Heart right ventricle (tissue), 16 donors: ENCODE measurements at regions not wholly inside any gene's neighbourhood (a gene's known extent, or its start where the extent isn't known, plus 50 kb on each side); places are given as distances from the start of the nearest gene placed in this dataset.
"Not testable (repeated sequence)": the region's sequence is repeated elsewhere in the genome, so short reads cannot be mapped to it uniquely, and the experiment has no call there.

Experiments used
- ATAC-seq, 8 donors: fragments of 200-7000 bp; cut with Tn5 transposase; one replicate each; pipeline ENCODE4 v1.9.1; 2020; ENCODE audit warnings: mild to moderate bottlenecking in 8 of 8, moderate library complexity in 8 of 8, moderate number of reproducible peaks in 1 of 8
- DNase-seq, 2 donors: peaks; one replicate each; pipeline ENCODE4 v3.0.0-alpha.2; 2020
- H3K27ac ChIP-seq, 10 donors: fragments of 200-600 bp; sonication (generic) in 2 of 10; one replicate each; pipeline versions ENCODE4 v1.5.0 to v1.8.0; 2020 to 2022; ENCODE audit warnings: mild to moderate bottlenecking in 3 of 10
- H3K27me3 ChIP-seq, 7 donors: fragments of 200-600 bp; one replicate each; pipeline ENCODE4 v1.8.0; 2021 to 2022; ENCODE audit warnings: mild to moderate bottlenecking in 2 of 7
- H3K36me3 ChIP-seq, 9 donors: fragments of 200-600 bp; sonication (generic) in 1 of 9; one replicate each; pipeline versions ENCODE4 v1.5.0 to v1.8.0; 2020 to 2022; ENCODE audit warnings: mild to moderate bottlenecking in 2 of 9
- H3K4me1 ChIP-seq, 9 donors: fragments of 200-600 bp; sonication (generic) in 1 of 9; one replicate each; pipeline versions ENCODE4 v1.5.0 to v1.8.0; 2020 to 2022; ENCODE audit warnings: mild to moderate bottlenecking in 4 of 9
- H3K4me3 ChIP-seq, 10 donors: fragments of 200-600 bp; sonication (generic) in 2 of 10; one replicate each; pipeline versions ENCODE4 v1.5.0 to v1.8.0; 2020 to 2022; ENCODE audit warnings: mild to moderate bottlenecking in 7 of 10, moderate library complexity in 2 of 10
- H3K9me3 ChIP-seq, 11 donors: fragments of 200-600 bp in 10 of 11; sonication (generic) in 2 of 11; one replicate each; pipeline versions ENCODE4 v1.5.0 to v1.8.0; 2013 to 2022; ENCODE audit warnings: mild to moderate bottlenecking in 2 of 11, control low read depth in 1 of 11, moderate library complexity in 1 of 11
- CTCF ChIP-seq, 9 donors: fragments of 200-600 bp; sonication (generic) in 2 of 9; IDR thresholded peaks; one replicate each; pipeline versions ENCODE4 v1.5.0 to v1.8.0; 2021 to 2022; ENCODE audit warnings: antibody characterized with exemption in 9 of 9, mild to moderate bottlenecking in 5 of 9, moderate library complexity in 1 of 9
- WGBS, 2 donors: extraction: QIAGEN DNeasy Blood & Tissue Kit; methylation state at CpG; one replicate each; pipeline ENCODE4 v1.1.7; 2013; ENCODE audit warnings: inconsistent platforms in 1 of 2; 5-methylcytosine and 5-hydroxymethylcytosine counted together
- intact Hi-C, 10 donors: fragments of 100-400 bp; cut with DNase I; formaldehyde crosslinking; loops; one replicate each; pipeline versions ENCODE4 v1.11.1 to v1.14.2; 2022
- donor health status: Arrhythmogenic right ventricular cardiomyopathy.
- donor health status: ischemic (EF 13 %, LVEDD 7.1; RV severe dilation, severe dysfunction).
- donor health status: healthy with polysubstance abuse.
- donor health status: DM: no; HTN: yes; CAD: no.
- donor health status: DM: no; HTN: no; CAD: no.
- donor health status: ischemic (EF 25% LVEDD 6.9; RV normal size, moderate dysfunction).
- donor health status: ischemic (EF 25% LVEDD 5.7; RV mildly dilated, moderate dysfunction).
- donor health status: healthy.
- donor health status: DM: yes; HTN: yes; CAD: no.
- donor health status: Ischemic cardiomyopathy.
- donor health status: ischemic (EF 35%, LVEDD 5.7; RV mildly dilated, moderate dysfunction).
- donor health status: nonischemic (EF 11% LVEDD 7.7; RV severe dilation, severe dysfunction).
- donor health status: DM: yes; HTN: yes; CAD: no.
- donor health status: PGD.
- donor health status: ischemic (EF 29% LVEDD 5.4; RV normal size, mild dysfunction).
- donor health status: nonischemic (EF 23%, LVEDD 6.1; RV moderate dilation, normal function).

DNA sequence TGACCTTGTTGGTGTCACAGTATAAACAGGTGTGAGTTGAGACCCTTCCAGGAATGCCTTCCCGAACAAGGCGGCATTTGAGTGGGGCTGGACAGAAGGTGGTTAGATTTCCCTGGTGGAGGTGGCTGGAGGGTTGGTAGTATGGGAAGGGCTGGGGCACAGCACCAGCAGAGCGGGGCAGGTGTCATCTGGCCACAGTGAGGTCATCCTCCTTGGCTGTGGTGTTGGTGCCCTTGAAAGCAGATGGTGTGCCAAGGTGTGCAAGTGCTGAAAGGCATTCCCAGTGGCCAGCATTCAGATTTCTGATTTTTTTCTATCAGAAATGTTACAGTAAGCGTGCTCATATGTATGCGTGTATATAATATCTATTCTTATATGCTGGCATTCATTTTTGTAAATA is 126.6 kb downstream of the LAT start:
- 91 to 96% methylated on average over 5 of the region's 5 CpGs for WGBS, 2 donors
- Histone ChIP-seq H3K4me3 (no peak overlapping the region), H3K27ac (no peak overlapping the region), H3K36me3 (peaks cover 0 to 47% (median 0%) of the 10 kb centered on the region in 9 donors), H3K27me3 (no peaks in the 10 kb centered on the region), H3K9me3 (no peaks in the 10 kb centered on the region), H3K4me1 (peaks cover 0 to 28% (median 13%) of the 10 kb centered on the region in 9 donors)
- no peak for DNase-seq
- intact Hi-C loops: loop anchor here in 4 of 10 donors (10.0 kb wide), 3 partner anchors 63 to 203 kb away; no protein-coding TSS in a partner anchor
- no peak for TF ChIP-seq CTCF (IDR thresholded peaks at IDR 0.05)
- peak in 4 of 8 donors; percentile 32 to 54 (median 42) for ATAC-seq

DNA sequence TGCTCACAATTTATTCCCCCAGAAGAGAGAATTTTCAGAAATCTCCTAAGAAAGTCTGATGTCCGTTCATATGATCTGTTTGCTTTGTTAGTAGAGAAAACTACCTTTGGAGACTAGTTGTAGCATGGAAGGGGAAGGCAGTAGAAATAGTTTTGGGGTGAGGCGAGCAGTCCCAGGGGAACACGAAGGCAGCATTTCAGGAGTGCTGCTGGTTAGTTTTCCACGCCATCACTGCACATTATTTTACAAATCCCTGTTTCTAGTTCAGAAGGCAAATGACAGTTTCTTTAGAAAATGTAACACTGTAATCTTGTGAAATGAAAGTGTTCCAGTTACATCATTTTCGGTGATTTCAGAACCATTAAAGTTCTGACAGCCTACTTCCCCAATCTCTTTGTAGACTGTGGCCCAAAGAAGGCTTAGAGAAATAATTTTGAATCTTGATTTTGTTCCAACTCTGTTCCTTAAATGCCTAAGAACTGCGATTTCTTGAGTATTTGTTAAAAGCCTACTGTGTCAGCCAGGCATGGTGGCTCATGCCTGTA is 123.8 kb downstream of the LAT start:
- peak in 4 of 8 donors; percentile 18 to 48 (median 30) for ATAC-seq
- DNase-seq, H3K9me3 ChIP-seq, H3K4me3 ChIP-seq, H3K4me1 ChIP-seq, H3K27me3 ChIP-seq, intact Hi-C loops: not testable (repeated sequence)
- H3K36me3 ChIP-seq: peaks cover 0 to 51% (median 0%) of the 10 kb centered on the region in 9 donors
- 71 to 73% methylated on average over 6 of the region's 6 CpGs for WGBS, 2 donors
- H3K27ac ChIP-seq: peak overlapping the region in 2 of 10 donors; percentile 8 to 47

- no peaks in the 10 kb centered on the region for H3K27me3 ChIP-seq
- peaks cover 0 to 10% (median 0%) of the 10 kb centered on the region in 9 donors for H3K4me1 ChIP-seq
- H3K9me3 ChIP-seq: no peaks in the 10 kb centered on the region
- WGBS, 2 donors: 55 to 71% methylated on average over 21 of the region's 21 CpGs
- no peak for TF ChIP-seq CTCF (IDR thresholded peaks at IDR 0.05)
- ATAC-seq (peak in 1 of 8 donors; percentile 34), DNase-seq (no peak)
- intact Hi-C loops: no loop called here
- H3K4me3 ChIP-seq: no peak overlapping the region
- H3K36me3 ChIP-seq: peaks cover 0 to 50% (median 0%) of the 10 kb centered on the region in 9 donors
- H3K27ac ChIP-seq: no peak overlapping the region
Measured at GRCh38 chr16:29107299-29107698, 122.4 kb downstream of the LAT start.

DNA sequence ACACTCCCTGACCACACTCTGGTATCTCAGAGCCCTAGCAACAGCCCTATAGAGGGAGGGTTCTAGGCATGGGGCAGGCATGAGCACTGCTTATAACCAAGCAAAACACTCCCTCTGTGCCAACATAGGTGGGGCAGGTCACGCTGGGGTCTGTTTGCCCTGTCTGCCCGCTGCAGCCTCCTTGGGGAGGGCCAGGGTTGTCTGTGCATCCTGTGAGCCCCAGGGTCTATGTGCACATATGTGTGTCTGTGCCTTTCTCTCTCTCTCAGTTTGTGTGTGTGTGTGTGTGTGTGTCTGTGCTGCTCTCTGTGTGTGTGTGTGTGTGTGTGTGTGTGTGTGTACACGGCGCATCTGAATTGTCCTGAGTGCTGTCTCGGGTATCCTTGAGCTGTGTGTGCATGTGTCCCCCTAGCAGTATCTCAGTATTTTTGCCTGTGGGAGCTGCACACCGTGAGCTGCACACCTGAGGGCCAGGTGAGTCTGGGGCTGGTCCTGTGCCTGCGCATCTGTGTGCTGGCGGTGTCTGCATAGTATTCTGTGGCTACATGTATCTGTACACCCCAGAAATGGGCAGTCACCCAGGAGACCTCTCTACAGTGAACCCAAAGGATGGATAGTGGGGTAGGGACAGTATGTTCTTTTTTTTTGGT is 121.5 kb downstream of the LAT start:
- H3K27me3 ChIP-seq, H3K27ac ChIP-seq, ATAC-seq, DNase-seq, H3K4me3 ChIP-seq, H3K4me1 ChIP-seq, H3K9me3 ChIP-seq, intact Hi-C loops: not testable (repeated sequence)
- 89 to 96% methylated on average over 6 of the region's 8 CpGs for WGBS, 2 donors
- peaks cover 0 to 45% (median 0%) of the 10 kb centered on the region in 9 donors for H3K36me3 ChIP-seq

- H3K4me1 ChIP-seq, H3K4me3 ChIP-seq, DNase-seq, ATAC-seq, intact Hi-C loops, H3K27me3 ChIP-seq, H3K27ac ChIP-seq, H3K9me3 ChIP-seq: not testable (repeated sequence)
- WGBS, 2 donors: 89 to 100% methylated on average over 2 of the region's 4 CpGs
- H3K36me3 ChIP-seq: peaks cover 0 to 35% (median 0%) of the 10 kb centered on the region in 9 donors
Measured at GRCh38 chr16:29104600-29104999, 119.7 kb downstream of the LAT start.

- ATAC-seq, H3K4me1 ChIP-seq, DNase-seq, H3K27me3 ChIP-seq, H3K27ac ChIP-seq, H3K4me3 ChIP-seq, intact Hi-C loops, H3K9me3 ChIP-seq: not testable (repeated sequence)
- peaks cover 0 to 43% (median 0%) of the 10 kb centered on the region in 9 donors for H3K36me3 ChIP-seq
- WGBS, 2 donors: 70 to 84% methylated on average over 1 of the region's 3 CpGs
Measured at GRCh38 chr16:29097965-29098364, 113.1 kb downstream of the LAT start.
